ENCODE measurements at regions not wholly inside any gene's neighbourhood (a gene's known extent, or its start where the extent isn't known, plus 50 kb on each side); places are given as distances from the start of the nearest gene placed in this dataset.

DNA sequence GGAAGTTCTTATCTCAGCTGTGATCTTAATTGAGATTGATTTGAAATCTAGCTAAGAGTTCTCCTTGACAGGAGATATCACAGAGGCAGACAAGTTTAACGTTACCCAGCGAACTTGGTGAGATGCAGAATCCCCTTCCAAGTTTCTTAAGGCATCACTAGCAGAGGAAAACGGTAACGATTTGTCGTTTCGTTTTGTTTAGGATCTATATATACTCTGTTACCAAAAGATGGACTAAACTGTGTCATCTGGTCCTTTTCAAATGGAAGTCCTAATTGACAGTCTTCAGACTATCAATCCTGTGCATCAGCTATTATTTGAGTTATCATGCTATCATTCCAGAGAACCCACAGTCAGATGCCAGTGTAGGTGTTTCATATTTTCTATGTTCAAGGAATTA, 316.7 kb upstream of the SORCS1 start:
- TF ChIP-seq, protein P1, sequence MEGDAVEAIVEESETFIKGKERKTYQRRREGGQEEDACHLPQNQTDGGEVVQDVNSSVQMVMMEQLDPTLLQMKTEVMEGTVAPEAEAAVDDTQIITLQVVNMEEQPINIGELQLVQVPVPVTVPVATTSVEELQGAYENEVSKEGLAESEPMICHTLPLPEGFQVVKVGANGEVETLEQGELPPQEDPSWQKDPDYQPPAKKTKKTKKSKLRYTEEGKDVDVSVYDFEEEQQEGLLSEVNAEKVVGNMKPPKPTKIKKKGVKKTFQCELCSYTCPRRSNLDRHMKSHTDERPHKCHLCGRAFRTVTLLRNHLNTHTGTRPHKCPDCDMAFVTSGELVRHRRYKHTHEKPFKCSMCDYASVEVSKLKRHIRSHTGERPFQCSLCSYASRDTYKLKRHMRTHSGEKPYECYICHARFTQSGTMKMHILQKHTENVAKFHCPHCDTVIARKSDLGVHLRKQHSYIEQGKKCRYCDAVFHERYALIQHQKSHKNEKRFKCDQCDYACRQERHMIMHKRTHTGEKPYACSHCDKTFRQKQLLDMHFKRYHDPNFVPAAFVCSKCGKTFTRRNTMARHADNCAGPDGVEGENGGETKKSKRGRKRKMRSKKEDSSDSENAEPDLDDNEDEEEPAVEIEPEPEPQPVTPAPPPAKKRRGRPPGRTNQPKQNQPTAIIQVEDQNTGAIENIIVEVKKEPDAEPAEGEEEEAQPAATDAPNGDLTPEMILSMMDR (conservative IDR thresholded peaks at IDR 0.05 in 1 of 2, IDR thresholded peaks at IDR 0.05 in 1 of 2; ENCODE audit: low read depth in 1 of 2, low read length in 2 of 2) = no peak
- no peak for TF ChIP-seq EZH2 (IDR thresholded peaks at IDR 0.05; ENCODE audit: low read length, missing control alignments)

Data from fibroblast of lung (primary cell).